ENCODE measurements at regions not wholly inside any gene's neighbourhood (a gene's known extent, or its start where the extent isn't known, plus 50 kb on each side); places are given as distances from the start of the nearest gene placed in this dataset.
A peak's percentile ranks its signal among the peaks of the same experiment; 100 is the strongest.

DNA sequence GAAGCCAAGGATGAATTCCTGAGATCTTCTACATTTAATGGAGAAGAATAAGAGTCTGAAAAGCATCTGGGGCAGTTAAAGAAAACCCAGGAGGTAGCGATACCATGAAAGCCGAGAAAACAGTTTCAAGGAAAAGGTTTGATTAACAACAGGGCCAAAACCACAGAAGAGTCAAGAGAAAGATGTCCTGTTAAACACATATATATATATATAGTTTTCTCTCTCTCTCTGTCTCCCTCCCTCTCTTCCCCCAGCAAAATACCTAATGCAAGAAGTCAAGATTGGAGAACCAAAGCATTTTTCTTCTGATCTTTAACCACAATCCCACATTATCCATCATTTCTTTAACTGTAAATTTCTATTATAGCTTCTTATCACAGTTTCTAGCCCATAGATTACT is 261.4 kb downstream of the SNX13 start:
- TF ChIP-seq, protein P1, sequence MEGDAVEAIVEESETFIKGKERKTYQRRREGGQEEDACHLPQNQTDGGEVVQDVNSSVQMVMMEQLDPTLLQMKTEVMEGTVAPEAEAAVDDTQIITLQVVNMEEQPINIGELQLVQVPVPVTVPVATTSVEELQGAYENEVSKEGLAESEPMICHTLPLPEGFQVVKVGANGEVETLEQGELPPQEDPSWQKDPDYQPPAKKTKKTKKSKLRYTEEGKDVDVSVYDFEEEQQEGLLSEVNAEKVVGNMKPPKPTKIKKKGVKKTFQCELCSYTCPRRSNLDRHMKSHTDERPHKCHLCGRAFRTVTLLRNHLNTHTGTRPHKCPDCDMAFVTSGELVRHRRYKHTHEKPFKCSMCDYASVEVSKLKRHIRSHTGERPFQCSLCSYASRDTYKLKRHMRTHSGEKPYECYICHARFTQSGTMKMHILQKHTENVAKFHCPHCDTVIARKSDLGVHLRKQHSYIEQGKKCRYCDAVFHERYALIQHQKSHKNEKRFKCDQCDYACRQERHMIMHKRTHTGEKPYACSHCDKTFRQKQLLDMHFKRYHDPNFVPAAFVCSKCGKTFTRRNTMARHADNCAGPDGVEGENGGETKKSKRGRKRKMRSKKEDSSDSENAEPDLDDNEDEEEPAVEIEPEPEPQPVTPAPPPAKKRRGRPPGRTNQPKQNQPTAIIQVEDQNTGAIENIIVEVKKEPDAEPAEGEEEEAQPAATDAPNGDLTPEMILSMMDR (IDR thresholded peaks at IDR 0.05; ENCODE audit: low read depth, low read length) = no peak
- in situ Hi-C loops (cut with HindIII; ENCODE audit: low sequenced_read_pairs) = no loop called here
- H3K4me3 ChIP-seq (ENCODE audit: low read depth, low read length) = no peak overlapping the region
- no peak for DNase-seq (ENCODE audit: low read depth, low spot score)

GRCh38 chr7:17679458-17679857 is 260.8 kb downstream of the SNX13 start:
- no peak overlapping the region for H3K4me3 ChIP-seq (ENCODE audit: low read depth, low read length)
- peak; percentile 38 for DNase-seq (ENCODE audit: low read depth, low spot score)
- in situ Hi-C loops (cut with HindIII; ENCODE audit: low sequenced_read_pairs) = no loop called here
- TF ChIP-seq, protein P1 (IDR thresholded peaks at IDR 0.05; ENCODE audit: low read depth, low read length) = no peak

DNA sequence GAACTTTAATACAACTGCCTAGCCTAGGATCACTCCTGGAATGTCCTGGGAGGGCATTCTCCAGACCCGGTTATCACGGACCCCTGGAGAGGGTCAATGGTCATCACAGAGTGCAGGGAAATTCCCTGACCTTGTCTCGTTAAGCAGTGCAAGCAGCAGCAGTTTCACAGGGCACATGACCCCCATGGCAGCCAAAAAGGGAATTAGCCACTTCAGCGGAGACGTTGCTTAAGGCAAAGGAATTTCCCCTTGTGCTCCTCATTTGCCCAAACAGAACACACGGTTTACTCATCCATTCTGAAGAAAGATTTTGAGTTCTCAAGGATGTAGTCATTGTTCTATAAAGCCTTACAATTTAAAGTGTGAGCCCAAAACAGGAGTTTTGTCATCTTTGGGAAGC is 260.3 kb downstream of the SNX13 start:
- DNase-seq (ENCODE audit: low read depth, low spot score) = peak; percentile 77
- TF ChIP-seq, protein P1 (IDR thresholded peaks at IDR 0.05; ENCODE audit: low read depth, low read length) = no peak
- H3K4me3 ChIP-seq (ENCODE audit: low read depth, low read length) = no peak overlapping the region
- in situ Hi-C loops (cut with HindIII; ENCODE audit: low sequenced_read_pairs) = no loop called here

DNA sequence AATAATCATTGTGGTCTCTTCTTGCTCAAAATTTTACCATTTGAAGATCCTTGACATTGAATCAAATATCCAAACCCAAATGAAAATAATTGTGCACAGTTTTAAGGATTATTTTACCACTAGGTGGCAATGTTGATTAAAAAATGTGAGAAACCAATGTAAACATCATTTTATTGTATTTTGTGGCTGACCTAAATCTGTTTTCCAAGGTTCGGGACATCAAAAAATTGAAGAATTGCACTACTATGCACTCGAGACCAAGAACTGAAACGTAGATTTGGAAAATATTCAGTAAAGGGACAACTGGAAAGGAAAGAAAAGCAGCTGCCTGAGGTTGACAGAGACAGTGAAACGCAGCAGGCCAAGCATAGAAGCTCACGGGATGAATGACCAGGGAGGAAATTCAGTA is 259.3 kb downstream of the SNX13 start:
- in situ Hi-C loops (cut with HindIII; ENCODE audit: low sequenced_read_pairs) = no loop called here
- H3K4me3 ChIP-seq (ENCODE audit: low read depth, low read length) = no peak overlapping the region
- peak; percentile 67 for DNase-seq (ENCODE audit: low read depth, low spot score)
- TF ChIP-seq, protein P1 (IDR thresholded peaks at IDR 0.05; ENCODE audit: low read depth, low read length) = peak; percentile 21

DNA sequence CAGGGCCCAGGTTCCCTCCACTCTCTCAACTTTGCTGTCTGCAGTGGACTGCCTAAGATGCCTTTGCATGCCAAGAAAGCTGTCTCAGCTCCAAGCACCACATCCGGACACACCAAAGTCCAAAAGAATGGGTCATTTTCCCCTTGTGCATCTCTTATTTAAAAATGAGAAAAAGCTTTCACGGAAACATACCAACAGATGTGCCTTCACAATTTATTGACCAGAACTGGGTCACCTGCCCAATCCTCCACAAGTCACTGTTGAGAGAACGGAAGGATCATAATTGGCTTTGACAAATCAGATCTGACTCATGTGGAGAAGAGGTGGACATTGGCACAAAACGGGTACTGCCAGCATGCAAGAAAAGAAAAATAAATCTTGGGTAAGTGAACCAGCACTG is 258.3 kb downstream of the SNX13 start:
- peak; percentile 55 for DNase-seq (ENCODE audit: low read depth, low spot score)
- TF ChIP-seq, protein P1 (IDR thresholded peaks at IDR 0.05; ENCODE audit: low read depth, low read length) = no peak
- H3K4me3 ChIP-seq (ENCODE audit: low read depth, low read length) = no peak overlapping the region
- in situ Hi-C loops (cut with HindIII; ENCODE audit: low sequenced_read_pairs) = no loop called here

GRCh38 chr7:17682586-17682985 is 257.7 kb downstream of the SNX13 start:
- DNase-seq (ENCODE audit: low read depth, low spot score) = no peak
- H3K4me3 ChIP-seq (ENCODE audit: low read depth, low read length) = no peak overlapping the region
- in situ Hi-C loops (cut with HindIII; ENCODE audit: low sequenced_read_pairs) = no loop called here
- TF ChIP-seq, protein P1 (IDR thresholded peaks at IDR 0.05; ENCODE audit: low read depth, low read length) = no peak

GRCh38 chr7:17685141-17685540 is 255.2 kb downstream of the SNX13 start:
- no peak for DNase-seq (ENCODE audit: low read depth, low spot score)
- TF ChIP-seq, protein P1 (IDR thresholded peaks at IDR 0.05; ENCODE audit: low read depth, low read length) = no peak
- no peak overlapping the region for H3K4me3 ChIP-seq (ENCODE audit: low read depth, low read length)
- in situ Hi-C loops (cut with HindIII; ENCODE audit: low sequenced_read_pairs) = no loop called here

Measured in astrocyte of the spinal cord (primary cell).